Gastrocnemius medialis (tissue), 4 donors: ENCODE measurements at regions not wholly inside any gene's neighbourhood (a gene's known extent, or its start where the extent isn't known, plus 50 kb on each side); places are given as distances from the start of the nearest gene placed in this dataset.

Source experiments
- CTCF ChIP-seq, 5 experiments: fragments of 450-650 bp in 3 of 5; fragments of 200-600 bp in 2 of 5; sonication (generic) in 2 of 5; IDR thresholded peaks in 4 of 5; conservative IDR thresholded peaks in 1 of 5; 1 replicate in 4 of 5; 2 replicates in 1 of 5; pipeline ENCODE4 v1.5.1; 2016 to 2019; ENCODE audit warnings: antibody characterized with exemption in 5 of 5, mild to moderate bottlenecking in 3 of 5, moderate library complexity in 3 of 5
- POLR2A ChIP-seq, 2 donors: fragments of 450-650 bp; IDR thresholded peaks; one replicate each; pipeline ENCODE4 v1.6.1; 2017; ENCODE audit warnings: antibody characterized with exemption in 2 of 2, mild to moderate bottlenecking in 2 of 2, moderate library complexity in 2 of 2

- TF ChIP-seq POLR2A (IDR thresholded peaks at IDR 0.05) (no peak), CTCF (IDR thresholded peaks at IDR 0.05 in 4 of 5, conservative IDR thresholded peaks at IDR 0.05 in 1 of 5) (no peak)
These were observed 286.1 kb downstream of the IRF8 start for GRCh38 chr16:86185089-86185488.
